GM12872 (cell line): ENCODE measurements at regions not wholly inside any gene's neighbourhood (a gene's known extent, or its start where the extent isn't known, plus 50 kb on each side); places are given as distances from the start of the nearest gene placed in this dataset.

Experiments used
- TF ChIP-seq, protein P1 (sequence below): IDR thresholded peaks from 3 replicates; pipeline ENCODE4 v1.5.1; 2011; ENCODE audit warnings: low read depth, mild to moderate bottlenecking, low read length, moderate library complexity; ENCODE audit not compliant: insufficient read depth

- TF ChIP-seq, protein P1, sequence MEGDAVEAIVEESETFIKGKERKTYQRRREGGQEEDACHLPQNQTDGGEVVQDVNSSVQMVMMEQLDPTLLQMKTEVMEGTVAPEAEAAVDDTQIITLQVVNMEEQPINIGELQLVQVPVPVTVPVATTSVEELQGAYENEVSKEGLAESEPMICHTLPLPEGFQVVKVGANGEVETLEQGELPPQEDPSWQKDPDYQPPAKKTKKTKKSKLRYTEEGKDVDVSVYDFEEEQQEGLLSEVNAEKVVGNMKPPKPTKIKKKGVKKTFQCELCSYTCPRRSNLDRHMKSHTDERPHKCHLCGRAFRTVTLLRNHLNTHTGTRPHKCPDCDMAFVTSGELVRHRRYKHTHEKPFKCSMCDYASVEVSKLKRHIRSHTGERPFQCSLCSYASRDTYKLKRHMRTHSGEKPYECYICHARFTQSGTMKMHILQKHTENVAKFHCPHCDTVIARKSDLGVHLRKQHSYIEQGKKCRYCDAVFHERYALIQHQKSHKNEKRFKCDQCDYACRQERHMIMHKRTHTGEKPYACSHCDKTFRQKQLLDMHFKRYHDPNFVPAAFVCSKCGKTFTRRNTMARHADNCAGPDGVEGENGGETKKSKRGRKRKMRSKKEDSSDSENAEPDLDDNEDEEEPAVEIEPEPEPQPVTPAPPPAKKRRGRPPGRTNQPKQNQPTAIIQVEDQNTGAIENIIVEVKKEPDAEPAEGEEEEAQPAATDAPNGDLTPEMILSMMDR = no peak
These were observed 284.0 kb upstream of the RAB6C start for GRCh38 chr2:129695496-129695895.

GRCh38 chr2:129698593-129698992 lies 280.9 kb upstream of the RAB6C start:
- TF ChIP-seq, protein P1 = no peak

- TF ChIP-seq, protein P1 = no peak
These were observed 279.5 kb upstream of the RAB6C start for GRCh38 chr2:129699781-129700573.

DNA sequence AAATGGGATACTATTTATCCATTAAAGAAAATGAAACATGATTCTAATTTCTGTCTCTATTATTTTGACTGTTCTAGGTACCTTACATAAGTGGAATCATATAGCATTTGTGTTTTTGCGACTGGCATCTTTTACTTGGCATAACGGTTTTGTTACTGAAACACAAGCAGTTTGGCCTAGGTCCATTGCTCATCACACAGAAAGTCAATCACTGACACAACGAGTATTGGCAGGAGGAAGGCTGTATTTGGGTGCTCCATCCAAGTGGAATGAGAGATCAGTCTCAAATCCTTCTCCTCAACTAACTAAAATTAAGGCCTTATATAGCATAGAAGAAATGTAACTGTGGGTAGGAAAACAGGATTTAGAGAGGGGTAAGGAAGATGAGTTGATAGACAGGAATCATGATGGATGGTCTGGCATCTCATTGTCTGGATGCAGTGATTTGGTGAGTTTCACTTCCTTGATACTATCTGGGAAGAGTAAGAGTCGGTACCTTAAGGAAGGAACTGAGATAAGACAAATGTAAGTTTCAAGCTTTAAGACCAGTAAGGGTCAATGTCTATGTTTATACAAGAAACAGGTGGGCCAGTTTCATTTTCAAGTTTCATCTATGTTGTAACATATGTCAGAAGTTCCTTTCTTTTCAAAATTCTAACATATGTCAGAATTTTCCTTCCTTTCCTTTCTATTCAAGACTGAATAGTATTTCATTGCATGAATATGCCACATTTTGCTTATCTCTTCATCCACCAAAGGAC lies 276.9 kb upstream of the RAB6C start:
- TF ChIP-seq, protein P1 = no peak

DNA sequence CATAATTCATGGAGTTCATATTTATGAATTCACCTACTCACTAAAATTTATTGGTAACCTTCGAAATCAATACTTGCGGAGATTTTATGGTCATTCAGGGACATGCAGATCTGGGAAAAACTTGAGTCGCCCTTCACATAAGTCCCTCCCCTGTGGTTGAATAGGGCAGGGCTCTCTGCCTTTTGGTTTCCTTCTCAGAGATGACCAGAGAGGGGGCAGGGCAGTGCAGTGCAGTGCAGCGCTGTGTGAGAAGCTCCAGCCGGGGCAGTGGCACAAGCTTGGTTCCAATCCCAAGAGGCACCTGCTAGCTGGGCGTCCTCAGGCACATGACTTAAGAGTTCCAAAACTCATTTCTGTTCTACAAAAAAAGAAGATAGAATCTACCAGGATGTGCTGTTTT lies 274.4 kb upstream of the RAB6C start:
- TF ChIP-seq, protein P1 = no peak

- TF ChIP-seq, protein P1 = no peak
These were observed 271.7 kb upstream of the RAB6C start for GRCh38 chr2:129707800-129708199.

DNA sequence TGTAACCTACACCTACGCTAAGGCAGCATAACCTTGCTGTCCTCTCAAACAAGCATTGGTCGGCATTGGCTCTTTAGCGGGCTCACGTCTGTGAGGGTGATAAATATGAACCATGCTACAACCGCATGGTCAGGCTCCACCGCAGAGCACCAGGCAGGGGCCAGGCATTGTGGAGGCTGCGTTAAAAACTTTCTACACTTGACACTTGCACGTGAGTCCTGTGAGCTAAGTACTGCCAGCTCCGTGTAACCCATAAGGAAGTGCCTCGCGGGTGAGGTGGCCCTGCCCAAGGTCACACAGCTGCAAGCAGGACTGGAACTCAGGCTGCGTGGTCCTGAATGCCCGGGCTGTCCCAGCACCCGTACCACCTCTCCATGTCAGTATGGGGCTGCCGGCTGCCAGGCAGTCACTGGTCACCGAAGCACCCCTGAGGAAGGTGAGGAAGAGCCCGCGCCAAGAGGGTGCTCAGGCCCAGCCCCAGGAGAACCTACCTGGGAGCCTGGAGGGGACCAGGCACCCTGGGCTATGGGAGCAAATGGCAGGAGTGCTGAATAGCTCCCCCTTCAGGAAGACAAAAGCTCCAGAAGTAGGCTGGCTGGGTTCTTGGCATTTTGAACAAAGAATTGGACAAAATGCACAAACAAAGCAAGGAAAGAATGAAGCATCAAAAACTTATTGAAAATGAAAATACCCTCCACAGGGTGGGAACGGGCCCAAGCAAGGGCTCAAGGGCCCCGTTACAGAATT lies 271.1 kb upstream of the RAB6C start:
- TF ChIP-seq, protein P1 = no peak
